ENCODE measurements at regions not wholly inside any gene's neighbourhood (a gene's known extent, or its start where the extent isn't known, plus 50 kb on each side); places are given as distances from the start of the nearest gene placed in this dataset.

- H3K4me1 ChIP-seq (ENCODE audit: control insufficient read depth, insufficient read depth, low read length), result no peaks in the 10 kb centered on the region
- H3K27me3 ChIP-seq (ENCODE audit: control insufficient read depth, insufficient read depth, low read length), result peaks cover 1% of the 10 kb centered on the region
- DNase-seq (no peak), ATAC-seq (no peak)
- H3K9me3 ChIP-seq (ENCODE audit: control insufficient read depth, insufficient read depth, low read length), result no peaks in the 10 kb centered on the region
- Mint-ChIP-seq H3K36me3 (no peaks in the 10 kb centered on the region), H3K4me3 (no peak overlapping the region), H3K27ac (no peak overlapping the region), H3K27me3 (ENCODE audit: low read depth in 2 of 2) (peaks cover 10 to 42% of the 10 kb centered on the region in 2 donors), H3K9me3 (no peaks in the 10 kb centered on the region), H3K4me1 (no peaks in the 10 kb centered on the region)
- WGBS (ENCODE audit: insufficient coverage), result 72% methylated on average over 2 of the region's 2 CpGs
- intact Hi-C loops (cut with micrococcal nuclease), result no loop called here
- TF ChIP-seq CTCF (IDR thresholded peaks at IDR 0.05), result no peak
- no peak overlapping the region for H3K4me3 ChIP-seq (ENCODE audit: low read length)
- H3K36me3 ChIP-seq (ENCODE audit: control insufficient read depth, insufficient read depth, low read length), result no peaks in the 10 kb centered on the region
- no peak overlapping the region for H3K27ac ChIP-seq (ENCODE audit: low read length)
Observed at GRCh38 chr7:35437619-35438275, 183.8 kb upstream of the TBX20 start.

GRCh38 chr7:35436452-35436851 lies 182.6 kb upstream of the TBX20 start:
- Mint-ChIP-seq H3K36me3 (no peaks in the 10 kb centered on the region), H3K9me3 (no peaks in the 10 kb centered on the region), H3K4me3 (no peak overlapping the region), H3K27me3 (ENCODE audit: low read depth in 2 of 2) (peaks cover 12 to 35% of the 10 kb centered on the region in 2 donors), H3K27ac (no peak overlapping the region), H3K4me1 (no peaks in the 10 kb centered on the region)
- WGBS (ENCODE audit: insufficient coverage), result 82% methylated on average over 5 of the region's 5 CpGs
- Histone ChIP-seq H3K27ac (ENCODE audit: low read length) (no peak overlapping the region), H3K36me3 (ENCODE audit: control insufficient read depth, insufficient read depth, low read length) (no peaks in the 10 kb centered on the region), H3K4me1 (ENCODE audit: control insufficient read depth, insufficient read depth, low read length) (no peaks in the 10 kb centered on the region), H3K27me3 (ENCODE audit: control insufficient read depth, insufficient read depth, low read length) (peaks cover 2% of the 10 kb centered on the region), H3K9me3 (ENCODE audit: control insufficient read depth, insufficient read depth, low read length) (no peaks in the 10 kb centered on the region), H3K4me3 (ENCODE audit: low read length) (no peak overlapping the region)
- ATAC-seq (no peak), DNase-seq (no peak)
- intact Hi-C loops (cut with micrococcal nuclease), result no loop called here
- no peak for TF ChIP-seq CTCF (IDR thresholded peaks at IDR 0.05)

- Mint-ChIP-seq H3K9me3 (no peaks in the 10 kb centered on the region), H3K4me3 (no peak overlapping the region), H3K27me3 (ENCODE audit: low read depth in 2 of 2) (peaks cover 12 to 52% of the 10 kb centered on the region in 2 donors), H3K36me3 (no peaks in the 10 kb centered on the region), H3K27ac (no peak overlapping the region), H3K4me1 (no peaks in the 10 kb centered on the region)
- intact Hi-C loops (cut with micrococcal nuclease), result no loop called here
- peaks cover 4% of the 10 kb centered on the region for H3K9me3 ChIP-seq (ENCODE audit: control insufficient read depth, insufficient read depth, low read length)
- no peaks in the 10 kb centered on the region for H3K4me1 ChIP-seq (ENCODE audit: control insufficient read depth, insufficient read depth, low read length)
- DNase-seq, result no peak
- no peak for TF ChIP-seq CTCF (IDR thresholded peaks at IDR 0.05)
- H3K27me3 ChIP-seq (ENCODE audit: control insufficient read depth, insufficient read depth, low read length), result peaks cover 2% of the 10 kb centered on the region
- ATAC-seq, result peak in 1 of 3 donors; percentile 40
- no peak overlapping the region for H3K27ac ChIP-seq (ENCODE audit: low read length)
- WGBS (ENCODE audit: insufficient coverage), result 69% methylated on average over 7 of the region's 7 CpGs
- H3K4me3 ChIP-seq (ENCODE audit: low read length), result no peak overlapping the region
- H3K36me3 ChIP-seq (ENCODE audit: control insufficient read depth, insufficient read depth, low read length), result no peaks in the 10 kb centered on the region
Observed at GRCh38 chr7:35430547-35431153, 176.8 kb upstream of the TBX20 start.
